GM10266 (cell line): ENCODE measurements at regions not wholly inside any gene's neighbourhood (a gene's known extent, or its start where the extent isn't known, plus 50 kb on each side); places are given as distances from the start of the nearest gene placed in this dataset.

Experiments used
- DNase-seq: peaks from one replicate; pipeline ENCODE4 v3.0.0; 2012; ENCODE audit errors: extremely low spot score
- TF ChIP-seq, protein P1 (sequence below): IDR thresholded peaks from 2 replicates; pipeline ENCODE4 v1.5.1; 2012; ENCODE audit warnings: mild to moderate bottlenecking, low read depth; ENCODE audit not compliant: control insufficient read depth, insufficient read depth; ENCODE audit errors: missing control alignments

- DNase-seq, result no peak
- TF ChIP-seq, protein P1, sequence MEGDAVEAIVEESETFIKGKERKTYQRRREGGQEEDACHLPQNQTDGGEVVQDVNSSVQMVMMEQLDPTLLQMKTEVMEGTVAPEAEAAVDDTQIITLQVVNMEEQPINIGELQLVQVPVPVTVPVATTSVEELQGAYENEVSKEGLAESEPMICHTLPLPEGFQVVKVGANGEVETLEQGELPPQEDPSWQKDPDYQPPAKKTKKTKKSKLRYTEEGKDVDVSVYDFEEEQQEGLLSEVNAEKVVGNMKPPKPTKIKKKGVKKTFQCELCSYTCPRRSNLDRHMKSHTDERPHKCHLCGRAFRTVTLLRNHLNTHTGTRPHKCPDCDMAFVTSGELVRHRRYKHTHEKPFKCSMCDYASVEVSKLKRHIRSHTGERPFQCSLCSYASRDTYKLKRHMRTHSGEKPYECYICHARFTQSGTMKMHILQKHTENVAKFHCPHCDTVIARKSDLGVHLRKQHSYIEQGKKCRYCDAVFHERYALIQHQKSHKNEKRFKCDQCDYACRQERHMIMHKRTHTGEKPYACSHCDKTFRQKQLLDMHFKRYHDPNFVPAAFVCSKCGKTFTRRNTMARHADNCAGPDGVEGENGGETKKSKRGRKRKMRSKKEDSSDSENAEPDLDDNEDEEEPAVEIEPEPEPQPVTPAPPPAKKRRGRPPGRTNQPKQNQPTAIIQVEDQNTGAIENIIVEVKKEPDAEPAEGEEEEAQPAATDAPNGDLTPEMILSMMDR, result no peak
These were observed 246.4 kb upstream of the RAB6C start for GRCh38 chr2:129733041-129733440.

DNA sequence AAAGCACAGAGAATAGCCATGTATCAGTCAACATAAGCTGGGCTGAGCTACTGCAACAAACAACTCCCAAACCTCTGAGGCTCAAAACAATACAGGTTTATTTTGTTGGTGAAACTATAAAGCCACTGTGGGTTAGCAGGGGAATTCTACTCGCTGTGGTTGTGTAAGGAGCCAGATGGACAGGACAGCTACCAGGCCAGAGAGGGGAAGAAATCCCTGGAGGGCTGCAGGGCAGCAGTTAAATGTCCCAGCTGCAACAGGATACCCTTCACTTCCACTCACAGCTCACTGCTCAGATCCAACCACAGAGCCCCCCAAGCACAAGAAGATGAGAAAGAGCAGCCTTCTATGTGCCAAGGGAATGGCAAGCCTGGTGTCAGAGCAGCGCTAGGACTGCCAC is 245.9 kb upstream of the RAB6C start:
- TF ChIP-seq, protein P1, result no peak
- no peak for DNase-seq

- DNase-seq, result no peak
- TF ChIP-seq, protein P1, result no peak
These were observed 245.0 kb upstream of the RAB6C start for GRCh38 chr2:129734343-129735034.

- no peak for DNase-seq
These were observed 243.9 kb upstream of the RAB6C start for GRCh38 chr2:129735576-129735975.

DNA sequence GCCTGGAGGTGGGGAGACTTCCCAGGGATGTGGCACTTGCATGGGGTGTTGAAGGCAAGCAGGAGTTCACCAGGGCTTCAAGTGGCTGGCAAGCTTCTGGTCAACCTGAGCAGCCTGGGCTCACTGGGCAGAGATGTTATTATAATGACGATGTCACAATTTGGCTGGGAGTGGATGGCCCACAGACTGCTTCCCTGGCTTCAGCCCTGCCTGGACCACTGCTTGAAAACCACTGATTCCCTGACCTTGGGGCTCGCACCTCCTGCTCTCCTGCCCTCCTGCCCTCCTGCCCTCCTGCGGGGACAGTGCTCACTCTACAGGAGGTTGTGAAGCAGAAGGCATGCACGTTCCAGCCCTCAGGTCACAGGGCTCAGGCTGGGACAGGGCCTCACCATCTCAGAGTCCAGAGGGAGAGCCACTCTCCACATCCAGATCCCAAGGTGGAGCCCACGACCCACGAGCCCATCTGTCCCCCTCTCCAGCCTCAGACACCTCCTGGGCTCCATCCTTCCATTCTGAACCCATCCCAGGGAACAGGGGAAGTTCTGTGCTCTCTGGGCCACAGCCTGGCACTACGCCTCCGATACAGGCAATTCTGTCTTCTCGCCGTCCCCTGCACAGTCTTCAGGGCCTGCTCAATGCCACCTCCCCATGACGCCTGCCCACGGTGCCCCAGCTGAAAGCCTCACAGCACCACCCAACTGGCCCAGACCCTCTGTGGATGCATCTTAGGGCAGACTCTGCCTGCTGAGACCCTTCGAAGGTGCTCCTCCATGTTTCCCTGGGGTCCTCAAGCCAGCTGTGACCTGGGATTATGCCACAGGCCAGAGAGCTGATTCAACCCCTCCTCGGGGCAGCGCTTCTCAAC is 241.6 kb upstream of the RAB6C start:
- DNase-seq, result no peak
- TF ChIP-seq, protein P1, result no peak

More at GRCh38 chr2:129735576-129735975, 243.9 kb upstream of the RAB6C start:
- TF ChIP-seq, protein P1, result no peak

GRCh38 chr2:129738799-129739198 is 240.7 kb upstream of the RAB6C start:
- TF ChIP-seq, protein P1, result no peak
- no peak for DNase-seq

DNA sequence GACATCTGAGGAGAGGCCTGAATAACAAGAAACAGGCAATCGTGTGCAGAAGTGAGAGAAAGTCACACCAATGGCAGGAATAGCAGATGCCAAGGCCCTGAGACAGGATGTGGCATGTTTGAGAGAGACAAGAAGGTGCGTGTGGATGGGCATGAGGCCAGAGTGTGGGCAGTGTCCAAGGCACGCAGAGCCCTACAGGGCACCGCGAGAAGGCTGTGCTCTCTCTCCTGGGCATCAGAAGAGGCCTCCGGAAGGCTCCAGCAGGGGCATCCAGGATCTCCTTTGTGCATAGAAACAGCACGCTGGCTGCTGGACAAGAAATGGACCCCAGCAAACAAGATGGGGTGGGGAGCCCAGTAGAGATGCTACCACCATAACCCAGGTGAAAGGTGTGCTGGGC is 239.0 kb upstream of the RAB6C start:
- TF ChIP-seq, protein P1, result no peak
- DNase-seq, result no peak
